Rectal smooth muscle tissue (tissue), 1 donor: ENCODE measurements at regions not wholly inside any gene's neighbourhood (a gene's known extent, or its start where the extent isn't known, plus 50 kb on each side); places are given as distances from the start of the nearest gene placed in this dataset.

ENCODE experiments used
- H3K27ac ChIP-seq: one replicate; pipeline ENCODE4 v1.7.0; 2013; ENCODE audit warnings: low read depth, low read length, inconsistent platforms
- H3K27me3 ChIP-seq: one replicate; pipeline ENCODE4 v1.7.0; 2013; ENCODE audit warnings: low read length; ENCODE audit not compliant: control insufficient read depth, insufficient read depth
- H3K36me3 ChIP-seq: one replicate; pipeline ENCODE4 v1.7.0; 2013; ENCODE audit warnings: low read length; ENCODE audit not compliant: control insufficient read depth, insufficient read depth
- H3K4me1 ChIP-seq: one replicate; pipeline ENCODE4 v1.7.0; 2013; ENCODE audit warnings: low read length; ENCODE audit not compliant: control insufficient read depth, insufficient read depth
- H3K4me3 ChIP-seq: one replicate; pipeline ENCODE4 v1.7.0; 2013; ENCODE audit warnings: low read length
- H3K9ac ChIP-seq: one replicate; pipeline ENCODE4 v1.7.0; 2013; ENCODE audit warnings: low read length

DNA sequence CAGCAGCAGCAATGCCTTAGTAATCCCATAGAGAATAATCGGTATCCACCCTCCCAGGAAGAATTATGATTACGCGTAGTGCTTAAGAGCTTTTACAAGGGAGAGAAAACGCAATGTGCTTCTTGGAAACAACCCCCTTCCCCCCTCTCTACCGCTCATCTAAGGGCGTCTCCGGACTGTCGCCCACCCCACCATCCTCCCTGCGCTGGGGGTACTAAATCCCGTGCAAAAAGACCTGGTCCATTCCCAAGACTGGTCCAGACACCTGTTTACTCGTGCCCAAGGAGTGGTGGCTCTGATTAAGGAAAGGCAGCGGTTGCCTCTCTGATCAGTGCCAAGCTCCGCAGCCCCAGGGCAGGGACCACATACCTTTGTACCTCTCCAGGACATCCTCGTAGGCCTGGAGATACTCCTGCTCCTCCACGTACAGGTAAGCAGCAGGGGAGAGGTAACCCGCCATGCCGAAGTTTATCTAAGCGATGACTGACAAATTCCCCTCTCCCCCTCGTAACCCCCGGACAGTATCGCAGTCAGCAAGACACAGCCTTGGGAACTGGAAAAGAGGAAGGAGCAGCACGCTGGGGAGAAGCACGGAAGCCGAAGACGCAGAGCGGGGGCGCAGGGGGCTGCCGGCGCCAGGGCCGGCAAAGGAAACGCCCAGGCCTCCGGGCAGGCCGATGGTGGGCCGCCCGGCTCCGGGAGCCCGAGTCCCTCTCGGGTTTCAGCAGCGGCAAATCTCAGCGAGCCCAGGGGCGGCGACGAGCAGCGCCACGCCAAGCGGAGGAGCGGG is 112.0 kb upstream of the BEND6 start:
- H3K4me1 ChIP-seq = peaks cover 13% of the 10 kb centered on the region
- H3K9ac ChIP-seq = peak overlapping the region; percentile 61
- peak overlapping the region; percentile 87 for H3K27ac ChIP-seq
- H3K4me3 ChIP-seq = peak overlapping the region; percentile 94
- no peaks in the 10 kb centered on the region for H3K36me3 ChIP-seq
- no peaks in the 10 kb centered on the region for H3K27me3 ChIP-seq

DNA sequence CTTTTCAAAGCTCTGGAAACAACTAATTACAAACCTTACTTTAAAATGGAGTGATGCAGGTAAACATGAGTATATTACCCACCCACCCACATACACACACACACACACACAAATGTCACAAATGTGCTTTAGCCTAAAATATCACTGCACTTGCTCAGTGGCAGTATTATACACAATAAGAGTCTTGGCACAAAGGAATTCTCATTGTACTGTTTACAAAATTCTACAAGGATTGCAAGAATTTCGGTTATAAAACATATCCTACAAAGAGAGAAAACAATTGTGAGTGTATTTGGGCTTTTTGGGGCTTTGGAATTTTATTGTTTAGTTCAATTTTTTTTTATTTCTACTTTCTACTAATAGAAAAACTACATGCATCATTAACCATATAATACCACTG is 113.2 kb upstream of the BEND6 start:
- no peak overlapping the region for H3K9ac ChIP-seq
- H3K27ac ChIP-seq = peak overlapping the region; percentile 53
- H3K27me3 ChIP-seq = no peaks in the 10 kb centered on the region
- H3K4me1 ChIP-seq = peaks cover 13% of the 10 kb centered on the region
- peak overlapping the region; percentile 39 for H3K4me3 ChIP-seq
- H3K36me3 ChIP-seq = no peaks in the 10 kb centered on the region

DNA sequence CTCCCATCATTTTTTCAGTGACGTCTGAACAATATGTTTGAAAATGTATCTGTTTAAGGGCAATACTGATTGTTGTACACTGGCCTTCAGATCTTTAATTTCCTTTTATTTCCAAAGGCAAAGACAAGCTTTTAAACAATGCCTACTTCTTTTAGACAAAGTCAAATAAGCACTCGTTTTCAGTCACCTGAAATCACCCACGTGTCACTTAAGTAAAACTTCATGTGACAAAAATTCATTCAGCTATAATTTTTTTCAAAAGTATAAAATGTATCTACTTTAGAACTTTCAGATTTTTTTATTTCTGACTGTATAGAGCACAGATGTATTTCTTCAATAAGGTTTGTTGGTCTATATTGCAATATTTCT is 113.5 kb upstream of the BEND6 start:
- Histone ChIP-seq H3K36me3 (no peaks in the 10 kb centered on the region), H3K4me1 (peaks cover 13% of the 10 kb centered on the region), H3K9ac (no peak overlapping the region), H3K4me3 (no peak overlapping the region), H3K27ac (peak overlapping the region; percentile 53), H3K27me3 (no peaks in the 10 kb centered on the region)

DNA sequence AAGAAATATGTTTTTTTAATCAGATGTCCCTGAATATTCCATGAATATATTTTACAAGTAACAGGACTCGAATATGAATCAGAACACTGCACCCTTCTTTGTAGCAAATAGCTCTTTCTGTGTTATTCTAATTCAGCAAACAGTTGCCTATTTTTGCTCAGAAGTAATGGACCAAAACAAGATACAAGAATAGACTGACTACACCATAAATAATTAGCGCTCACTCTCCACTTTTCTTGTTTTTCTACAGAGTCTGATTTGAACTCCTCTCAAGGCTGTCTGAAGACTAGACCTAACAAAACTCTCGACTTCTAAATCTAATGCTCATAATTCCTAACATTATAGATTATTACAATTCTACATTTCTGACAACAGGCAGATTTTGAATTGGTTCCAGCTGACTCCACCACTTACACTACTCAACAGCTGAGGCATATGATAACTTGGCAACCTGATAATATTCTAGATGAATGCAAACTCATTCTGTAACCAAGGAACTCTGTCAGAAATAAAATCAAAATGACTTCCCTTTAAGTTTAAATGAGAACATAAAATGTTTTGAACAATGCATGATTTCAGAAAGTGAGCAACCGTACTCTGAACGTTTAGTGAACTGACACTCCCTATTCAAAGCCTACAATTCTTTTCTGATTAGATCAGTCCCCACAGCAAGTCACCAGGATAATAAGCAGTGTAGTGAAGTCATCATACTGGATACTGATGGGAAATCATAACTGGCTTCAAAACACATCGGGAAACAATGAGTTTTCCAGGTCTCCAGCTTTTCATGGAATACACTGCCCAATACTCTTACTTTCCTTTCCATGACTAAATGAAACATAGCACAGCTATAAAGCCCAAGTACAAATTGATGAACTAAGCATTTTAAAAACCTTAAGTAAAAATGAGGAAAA is 114.2 kb upstream of the BEND6 start:
- peaks cover 13% of the 10 kb centered on the region for H3K4me1 ChIP-seq
- H3K9ac ChIP-seq = peak overlapping the region; percentile 17
- no peak overlapping the region for H3K4me3 ChIP-seq
- no peaks in the 10 kb centered on the region for H3K27me3 ChIP-seq
- no peaks in the 10 kb centered on the region for H3K36me3 ChIP-seq
- peak overlapping the region; percentile 65 for H3K27ac ChIP-seq

DNA sequence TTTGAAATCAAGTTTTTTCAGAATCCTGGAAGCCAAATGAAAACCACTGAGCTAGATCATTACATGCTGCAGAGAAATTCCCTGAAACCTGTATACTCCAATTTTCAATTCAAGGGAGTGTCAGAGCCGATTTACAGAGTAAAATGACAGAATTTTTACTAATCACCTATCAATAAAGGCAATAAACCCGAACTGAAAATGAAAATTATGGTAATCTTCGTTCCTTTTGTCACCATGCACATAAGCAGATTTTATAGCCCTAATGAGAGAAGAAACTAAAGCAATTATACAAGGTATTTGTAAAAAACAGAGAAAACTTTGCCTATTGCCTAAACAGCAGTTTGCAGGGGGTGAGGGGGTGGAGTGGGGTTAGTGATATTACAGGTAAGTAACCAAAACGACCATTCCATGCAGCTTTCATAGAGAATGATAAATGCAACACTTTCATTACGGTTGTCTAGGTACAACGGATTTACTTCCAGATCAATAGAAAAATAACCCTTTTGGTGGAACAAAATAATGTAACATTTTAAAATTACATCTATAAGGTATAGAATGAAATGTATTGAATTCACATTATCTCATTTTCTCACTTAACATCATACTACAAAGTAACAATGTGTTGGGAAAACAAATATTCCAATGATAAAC is 115.2 kb upstream of the BEND6 start:
- peaks cover 13% of the 10 kb centered on the region for H3K4me1 ChIP-seq
- H3K9ac ChIP-seq = no peak overlapping the region
- no peak overlapping the region for H3K27ac ChIP-seq
- no peaks in the 10 kb centered on the region for H3K27me3 ChIP-seq
- H3K36me3 ChIP-seq = no peaks in the 10 kb centered on the region
- H3K4me3 ChIP-seq = no peak overlapping the region

DNA sequence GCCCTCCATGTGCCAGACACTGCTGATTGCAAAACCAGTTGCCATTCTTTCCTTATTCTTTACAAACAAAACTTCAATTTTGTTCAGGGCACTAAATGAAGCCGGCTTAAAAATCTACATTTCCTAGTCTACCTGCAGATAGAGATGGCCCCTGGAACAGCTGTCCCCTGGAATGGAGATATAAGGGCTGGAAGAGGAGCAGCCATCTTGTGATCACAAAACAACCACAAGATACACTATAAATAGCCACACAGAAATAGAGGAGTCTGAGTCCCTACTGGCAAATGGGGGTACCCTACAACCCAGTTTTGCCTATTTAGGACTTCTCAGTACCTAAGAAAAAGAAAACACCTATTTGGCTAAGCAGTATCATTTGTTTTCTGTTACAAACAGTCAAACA is 115.9 kb upstream of the BEND6 start:
- no peaks in the 10 kb centered on the region for H3K27me3 ChIP-seq
- H3K4me3 ChIP-seq = no peak overlapping the region
- H3K27ac ChIP-seq = no peak overlapping the region
- peaks cover 13% of the 10 kb centered on the region for H3K4me1 ChIP-seq
- H3K9ac ChIP-seq = no peak overlapping the region
- H3K36me3 ChIP-seq = no peaks in the 10 kb centered on the region

DNA sequence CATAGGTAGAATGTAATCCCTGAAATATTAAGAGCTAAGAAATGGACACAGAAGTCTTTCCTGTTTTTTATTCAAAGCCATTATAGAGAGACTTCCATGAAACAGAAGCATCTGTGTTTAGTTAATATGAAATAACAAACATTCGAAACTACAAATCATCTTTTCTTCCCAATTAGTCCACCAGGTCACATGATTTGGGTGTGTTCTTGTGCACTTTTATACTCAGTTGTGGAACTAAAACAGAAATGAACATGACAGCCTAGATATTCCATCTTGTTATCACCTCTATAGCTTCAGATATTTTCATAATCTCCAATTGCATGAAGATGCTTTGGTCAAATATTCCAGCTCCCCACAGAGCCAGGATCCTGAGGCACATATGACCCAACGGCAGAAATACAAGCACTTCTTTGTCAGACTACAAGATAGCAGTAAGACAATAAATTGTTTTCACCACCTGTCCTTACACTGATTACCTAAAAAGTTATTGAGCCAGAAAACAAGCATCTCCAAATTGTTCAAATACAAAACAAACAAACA is 116.8 kb upstream of the BEND6 start:
- H3K9ac ChIP-seq = no peak overlapping the region
- H3K27ac ChIP-seq = no peak overlapping the region
- H3K27me3 ChIP-seq = no peaks in the 10 kb centered on the region
- peaks cover 13% of the 10 kb centered on the region for H3K4me1 ChIP-seq
- no peak overlapping the region for H3K4me3 ChIP-seq
- H3K36me3 ChIP-seq = no peaks in the 10 kb centered on the region

DNA sequence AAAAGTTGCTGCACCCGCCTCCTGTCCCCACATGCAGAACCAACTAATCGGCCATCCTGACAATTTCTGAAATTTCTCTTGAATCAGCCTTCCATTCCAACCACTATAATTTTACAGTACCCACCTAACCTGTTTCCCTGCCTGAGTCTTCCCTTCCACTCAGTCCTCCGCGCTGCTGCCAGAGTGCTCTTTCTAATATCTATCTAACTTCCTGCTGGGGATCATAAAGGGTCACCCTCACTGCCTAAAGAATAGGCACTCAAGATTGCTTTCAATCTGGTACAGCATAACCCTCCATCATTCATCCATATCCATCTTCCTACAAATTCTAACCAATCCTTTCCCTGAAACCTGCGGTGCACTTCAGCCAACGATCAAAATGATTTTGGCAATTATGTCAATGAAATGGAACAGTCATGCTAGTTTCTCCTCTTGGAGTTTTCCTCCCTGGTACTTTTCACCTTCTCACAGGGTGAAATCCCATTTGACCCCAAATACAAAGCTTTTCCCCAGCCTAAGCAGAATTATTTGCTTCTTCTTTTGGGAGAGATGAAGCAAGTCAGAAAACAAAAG is 117.5 kb upstream of the BEND6 start:
- H3K4me1 ChIP-seq = peaks cover 13% of the 10 kb centered on the region
- no peak overlapping the region for H3K9ac ChIP-seq
- H3K27me3 ChIP-seq = no peaks in the 10 kb centered on the region
- H3K27ac ChIP-seq = no peak overlapping the region
- no peaks in the 10 kb centered on the region for H3K36me3 ChIP-seq
- no peak overlapping the region for H3K4me3 ChIP-seq

DNA sequence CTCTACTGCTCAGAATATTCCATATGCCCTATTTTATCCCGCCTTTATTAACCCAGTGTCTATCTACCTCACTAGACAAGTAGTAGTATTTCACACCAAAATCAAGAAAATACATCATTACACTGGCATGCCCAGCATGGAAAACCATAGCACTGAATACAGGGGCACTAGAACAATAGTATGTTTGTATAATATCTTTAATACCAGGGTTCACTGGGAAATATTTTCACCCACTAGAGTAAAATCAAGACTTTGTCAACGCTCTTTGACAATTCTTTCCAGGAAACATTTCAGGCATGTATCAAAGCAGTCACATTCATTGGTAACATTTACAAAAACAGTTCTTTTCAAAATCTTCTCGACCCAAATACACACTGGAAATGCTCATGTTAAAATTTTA is 119.3 kb upstream of the BEND6 start:
- Histone ChIP-seq H3K27me3 (no peaks in the 10 kb centered on the region), H3K4me1 (peaks cover 5% of the 10 kb centered on the region), H3K9ac (no peak overlapping the region), H3K4me3 (no peak overlapping the region), H3K36me3 (no peaks in the 10 kb centered on the region), H3K27ac (no peak overlapping the region)

DNA sequence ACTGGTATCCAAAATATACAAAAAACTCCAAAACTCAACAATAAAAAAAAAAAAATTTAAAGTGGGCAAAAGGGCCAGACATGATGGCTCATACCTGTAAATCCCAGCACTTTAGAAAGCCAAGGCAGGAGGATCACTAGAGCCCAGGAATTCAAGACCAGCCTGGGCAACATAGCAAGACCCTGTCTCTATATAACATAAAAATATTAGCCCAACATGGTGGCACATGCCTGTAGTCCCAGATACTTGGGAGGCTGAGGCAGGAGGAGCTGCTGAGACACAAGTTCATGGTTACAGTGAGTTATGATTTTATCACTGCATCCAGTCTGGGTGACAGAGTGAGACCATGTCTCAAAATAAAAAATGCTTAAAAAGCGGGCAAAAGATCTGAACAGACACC is 121.0 kb upstream of the BEND6 start:
- no peaks in the 10 kb centered on the region for H3K36me3 ChIP-seq
- H3K27me3 ChIP-seq = no peaks in the 10 kb centered on the region
- no peak overlapping the region for H3K9ac ChIP-seq
- H3K4me3 ChIP-seq = no peak overlapping the region
- peaks cover 3% of the 10 kb centered on the region for H3K4me1 ChIP-seq
- no peak overlapping the region for H3K27ac ChIP-seq

DNA sequence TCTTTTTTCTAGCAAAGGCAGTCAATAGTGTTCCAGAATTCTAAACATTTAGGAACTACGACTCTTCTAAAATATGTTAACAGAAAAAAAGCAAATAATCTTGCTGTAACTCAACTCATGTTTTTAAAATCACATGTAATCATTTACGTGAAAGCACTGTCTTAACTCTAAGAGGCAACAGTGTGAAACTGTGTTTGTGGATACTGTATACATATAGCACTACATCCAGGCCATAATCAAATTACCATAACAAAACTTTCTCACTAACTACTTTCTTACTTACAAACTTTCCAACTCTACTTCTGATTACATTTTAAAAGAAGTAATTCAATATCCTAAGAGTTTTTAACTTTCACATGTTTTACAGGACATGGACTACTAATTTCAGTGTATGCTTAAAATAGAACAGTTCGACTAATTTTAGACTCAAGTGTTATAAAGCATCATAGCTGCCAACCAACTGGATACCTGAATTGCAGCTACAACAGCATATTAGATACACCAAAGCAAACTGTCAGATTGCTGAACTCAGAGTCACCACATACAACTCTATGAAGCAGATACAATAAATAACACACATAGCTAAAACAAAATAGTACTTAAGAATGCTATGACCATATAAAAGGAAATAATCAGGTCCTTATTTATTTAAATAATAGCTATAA is 121.6 kb upstream of the BEND6 start:
- H3K36me3 ChIP-seq = no peaks in the 10 kb centered on the region
- H3K9ac ChIP-seq = no peak overlapping the region
- H3K27ac ChIP-seq = no peak overlapping the region
- H3K27me3 ChIP-seq = no peaks in the 10 kb centered on the region
- H3K4me1 ChIP-seq = peaks cover 2% of the 10 kb centered on the region
- H3K4me3 ChIP-seq = no peak overlapping the region
